KMS-11 (cell line): ENCODE measurements at regions not wholly inside any gene's neighbourhood (a gene's known extent, or its start where the extent isn't known, plus 50 kb on each side); places are given as distances from the start of the nearest gene placed in this dataset.
"Not testable (repeated sequence)": the region's sequence is repeated elsewhere in the genome, so short reads cannot be mapped to it uniquely, and the experiment has no call there.

Experiments
- H2AFZ ChIP-seq: fragments of 200-600 bp; sonication (generic); 2 replicates; pipeline ENCODE4 v1.6.1; 2016; ENCODE audit warnings: antibody characterized with exemption, mixed run types, low read depth
- H3K27ac ChIP-seq: fragments of 200-600 bp; sonication (generic); 2 replicates; pipeline ENCODE4 v1.6.1; 2016; ENCODE audit warnings: mild to moderate bottlenecking, mixed run types
- H3K27me3 ChIP-seq: fragments of 200-600 bp; sonication (generic); 2 replicates; pipeline ENCODE4 v1.6.1; 2017; ENCODE audit warnings: mild to moderate bottlenecking, low read depth, mixed run types, moderate library complexity; ENCODE audit not compliant: insufficient read depth
- H3K36me3 ChIP-seq: fragments of 200-600 bp; sonication (generic); 2 replicates; pipeline ENCODE4 v1.6.1; 2017; ENCODE audit warnings: mild to moderate bottlenecking, mixed run types; ENCODE audit not compliant: insufficient read depth
- H3K4me1 ChIP-seq: fragments of 200-600 bp; sonication (generic); 2 replicates; pipeline ENCODE4 v1.6.1; 2016; ENCODE audit warnings: mild to moderate bottlenecking, low read depth, mixed run types; ENCODE audit not compliant: poor library complexity, severe bottlenecking
- H3K4me2 ChIP-seq: fragments of 200-600 bp; sonication (generic); 2 replicates; pipeline ENCODE4 v1.7.0; 2016; ENCODE audit warnings: mild to moderate bottlenecking, mixed run types
- H3K4me3 ChIP-seq: fragments of 200-600 bp; sonication (generic); IDR thresholded peaks from 2 replicates; pipeline ENCODE4 v1.6.1; 2017; ENCODE audit warnings: low read depth, low read length, mixed read lengths; ENCODE audit not compliant: insufficient read depth
- H3K79me2 ChIP-seq: fragments of 200-600 bp; sonication (generic); 2 replicates; pipeline ENCODE4 v1.6.1; 2016; ENCODE audit warnings: low read depth, mixed run types; ENCODE audit not compliant: insufficient read depth
- H3K9ac ChIP-seq: fragments of 200-600 bp; sonication (generic); 2 replicates; pipeline ENCODE4 v1.6.1; 2016; ENCODE audit warnings: mild to moderate bottlenecking, mixed run types
- H4K20me1 ChIP-seq: fragments of 200-600 bp; sonication (generic); 2 replicates; pipeline ENCODE4 v1.6.1; 2016; ENCODE audit warnings: mild to moderate bottlenecking, mixed run types; ENCODE audit not compliant: insufficient read depth
- CTCF ChIP-seq: fragments of 200-600 bp; sonication (generic); conservative IDR thresholded peaks from 2 replicates; pipeline ENCODE4 v1.6.1; 2017; ENCODE audit warnings: low read depth, mild to moderate bottlenecking, antibody characterized with exemption, low read length, moderate library complexity, mixed read lengths

- no peak overlapping the region for H3K9ac ChIP-seq
- H3K36me3 ChIP-seq, result no peaks in the 10 kb centered on the region
- H3K4me3 ChIP-seq, result no peak overlapping the region
- no peak overlapping the region for H2AFZ ChIP-seq
- H3K27me3 ChIP-seq, result no peaks in the 10 kb centered on the region
- no peak overlapping the region for H3K4me2 ChIP-seq
- H4K20me1 ChIP-seq, result no peaks in the 10 kb centered on the region
- no peaks in the 10 kb centered on the region for H3K79me2 ChIP-seq
- H3K27ac ChIP-seq, result no peak overlapping the region
- no peak for TF ChIP-seq CTCF
- no peaks in the 10 kb centered on the region for H3K4me1 ChIP-seq
Measured at GRCh38 chr19:30684613-30685012, 312.4 kb downstream of the ZNF536 start.

- H3K36me3 ChIP-seq, result no peaks in the 10 kb centered on the region
- H3K4me3 ChIP-seq, result no peak overlapping the region
- no peak overlapping the region for H3K9ac ChIP-seq
- H3K27me3 ChIP-seq, result no peaks in the 10 kb centered on the region
- H2AFZ ChIP-seq, result no peak overlapping the region
- H3K4me2 ChIP-seq, result no peak overlapping the region
- H3K4me1 ChIP-seq, result no peaks in the 10 kb centered on the region
- no peaks in the 10 kb centered on the region for H4K20me1 ChIP-seq
- TF ChIP-seq CTCF, result peak; percentile 94
- no peak overlapping the region for H3K27ac ChIP-seq
- no peaks in the 10 kb centered on the region for H3K79me2 ChIP-seq
Measured at GRCh38 chr19:30682999-30683536, 310.9 kb downstream of the ZNF536 start.

GRCh38 chr19:30682146-30682998, 310.2 kb downstream of the ZNF536 start:
- no peaks in the 10 kb centered on the region for H4K20me1 ChIP-seq
- no peaks in the 10 kb centered on the region for H3K4me1 ChIP-seq
- H3K4me3 ChIP-seq, result no peak overlapping the region
- no peaks in the 10 kb centered on the region for H3K36me3 ChIP-seq
- H3K27me3 ChIP-seq, result no peaks in the 10 kb centered on the region
- no peak overlapping the region for H2AFZ ChIP-seq
- no peak overlapping the region for H3K27ac ChIP-seq
- H3K4me2 ChIP-seq, result no peak overlapping the region
- no peaks in the 10 kb centered on the region for H3K79me2 ChIP-seq
- no peak for TF ChIP-seq CTCF
- H3K9ac ChIP-seq, result no peak overlapping the region

- no peaks in the 10 kb centered on the region for H3K4me1 ChIP-seq
- no peak overlapping the region for H2AFZ ChIP-seq
- H3K4me2 ChIP-seq, result no peak overlapping the region
- no peaks in the 10 kb centered on the region for H3K36me3 ChIP-seq
- TF ChIP-seq CTCF, result no peak
- H3K27ac ChIP-seq, result no peak overlapping the region
- no peaks in the 10 kb centered on the region for H3K27me3 ChIP-seq
- H4K20me1 ChIP-seq, result no peaks in the 10 kb centered on the region
- H3K79me2 ChIP-seq, result no peaks in the 10 kb centered on the region
- H3K9ac ChIP-seq, result no peak overlapping the region
- no peak overlapping the region for H3K4me3 ChIP-seq
Measured at GRCh38 chr19:30681162-30682100, 309.2 kb downstream of the ZNF536 start.

- H3K4me3 ChIP-seq, H3K9ac ChIP-seq, H4K20me1 ChIP-seq, H2AFZ ChIP-seq, H3K36me3 ChIP-seq, H3K4me1 ChIP-seq, H3K4me2 ChIP-seq, H3K27me3 ChIP-seq, H3K27ac ChIP-seq, H3K79me2 ChIP-seq: not testable (repeated sequence)
Measured at GRCh38 chr19:30680399-30680798, 308.2 kb downstream of the ZNF536 start.
